ENCODE measurements at regions not wholly inside any gene's neighbourhood (a gene's known extent, or its start where the extent isn't known, plus 50 kb on each side); places are given as distances from the start of the nearest gene placed in this dataset.

- no peak for DNase-seq (ENCODE audit: extremely low read depth in 1 of 11, low read depth in 9 of 11, low spot score in 4 of 11)
Measured at GRCh38 chr18:8496186-8496585, 113.1 kb upstream of the RAB12 start.

- no peak for DNase-seq (ENCODE audit: extremely low read depth in 1 of 11, low read depth in 9 of 11, low spot score in 4 of 11)
Measured at GRCh38 chr18:8498905-8499304, 110.3 kb upstream of the RAB12 start.

DNA sequence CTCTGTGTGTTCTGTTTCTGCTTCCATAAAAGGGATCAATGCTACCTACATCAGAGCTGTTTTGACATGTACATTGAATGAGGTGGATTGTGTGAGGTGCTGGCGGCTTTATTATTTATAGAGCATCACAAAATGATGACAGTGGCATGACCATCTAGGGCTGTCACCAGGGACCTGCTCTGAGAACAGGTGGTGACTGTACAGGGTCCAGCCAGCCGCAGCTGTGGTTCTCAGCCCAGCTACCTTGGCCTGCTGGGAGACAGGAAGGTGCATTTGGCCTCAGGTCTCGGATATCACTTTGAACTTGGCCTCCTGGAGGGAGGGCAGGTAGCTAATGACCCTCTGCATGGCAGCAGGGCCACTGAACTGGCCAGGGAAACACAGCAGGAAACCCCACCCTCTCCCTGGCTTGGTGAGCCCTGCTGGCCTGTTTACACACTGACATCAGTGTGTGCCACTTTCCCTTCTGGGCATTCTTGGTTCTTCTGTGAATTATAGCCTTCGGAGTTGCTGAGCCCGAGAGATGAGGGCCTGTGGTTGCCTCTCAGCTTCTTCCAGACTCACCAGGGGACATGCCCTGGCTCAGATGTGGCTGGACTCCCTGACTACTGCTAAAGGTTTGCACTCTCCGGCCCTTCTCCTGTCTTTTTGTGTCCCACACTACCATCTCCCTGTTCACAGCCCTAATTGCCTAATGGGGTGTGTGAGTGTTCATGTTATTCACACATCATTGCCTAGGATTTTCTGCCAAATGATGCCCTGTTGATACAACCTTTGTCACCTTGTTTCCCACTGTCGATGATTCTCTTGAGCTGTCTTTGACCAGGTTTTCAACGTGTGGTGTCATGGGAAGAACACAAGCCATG is 109.2 kb upstream of the RAB12 start:
- peak in 1 of 11 donors; percentile 30 for DNase-seq (ENCODE audit: extremely low read depth in 1 of 11, low read depth in 9 of 11, low spot score in 4 of 11)

GRCh38 chr18:8501044-8501443 is 108.2 kb upstream of the RAB12 start:
- DNase-seq (ENCODE audit: extremely low read depth in 1 of 11, low read depth in 9 of 11, low spot score in 4 of 11): peak; percentile 39 to 69 (median 54)

- no peak for DNase-seq (ENCODE audit: extremely low read depth in 1 of 11, low read depth in 9 of 11, low spot score in 4 of 11)
Measured at GRCh38 chr18:8503248-8503647, 106.0 kb upstream of the RAB12 start.

GRCh38 chr18:8504424-8504823 is 104.8 kb upstream of the RAB12 start:
- no peak for DNase-seq (ENCODE audit: extremely low read depth in 1 of 11, low read depth in 9 of 11, low spot score in 4 of 11)

DNA sequence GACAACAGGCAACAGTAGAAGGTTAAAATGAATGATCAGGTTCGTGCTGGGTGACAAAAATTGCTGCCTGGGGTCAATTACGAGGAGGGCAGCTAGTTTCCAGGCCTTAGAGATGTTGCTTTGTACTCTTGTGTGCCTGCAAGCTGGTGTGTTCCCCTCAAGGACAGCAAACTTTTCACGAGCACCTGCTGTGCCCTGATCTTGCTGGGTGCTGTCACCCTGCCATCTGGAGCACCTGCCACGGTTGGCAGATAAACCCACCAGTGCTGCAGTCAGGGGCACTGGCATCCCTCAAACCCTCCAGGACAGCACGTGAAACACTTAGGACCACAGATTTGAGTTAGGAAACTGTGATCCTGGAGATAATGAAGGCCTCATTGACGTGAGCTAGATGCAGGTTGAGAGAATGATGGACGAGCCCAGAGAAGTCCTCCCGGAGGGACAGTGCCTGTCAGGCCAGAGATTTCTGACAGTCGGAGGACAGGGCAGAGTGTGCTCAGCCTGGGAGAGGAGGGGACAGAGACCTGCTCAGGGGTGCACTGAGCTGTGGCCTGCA is 104.3 kb upstream of the RAB12 start:
- DNase-seq (ENCODE audit: extremely low read depth in 1 of 11, low read depth in 9 of 11, low spot score in 4 of 11): no peak

- DNase-seq (ENCODE audit: extremely low read depth in 1 of 11, low read depth in 9 of 11, low spot score in 4 of 11): no peak
Measured at GRCh38 chr18:8506251-8507049, 102.8 kb upstream of the RAB12 start.

GRCh38 chr18:8507361-8507760 is 101.9 kb upstream of the RAB12 start:
- DNase-seq (ENCODE audit: extremely low read depth in 1 of 11, low read depth in 9 of 11, low spot score in 4 of 11): no peak

DNA sequence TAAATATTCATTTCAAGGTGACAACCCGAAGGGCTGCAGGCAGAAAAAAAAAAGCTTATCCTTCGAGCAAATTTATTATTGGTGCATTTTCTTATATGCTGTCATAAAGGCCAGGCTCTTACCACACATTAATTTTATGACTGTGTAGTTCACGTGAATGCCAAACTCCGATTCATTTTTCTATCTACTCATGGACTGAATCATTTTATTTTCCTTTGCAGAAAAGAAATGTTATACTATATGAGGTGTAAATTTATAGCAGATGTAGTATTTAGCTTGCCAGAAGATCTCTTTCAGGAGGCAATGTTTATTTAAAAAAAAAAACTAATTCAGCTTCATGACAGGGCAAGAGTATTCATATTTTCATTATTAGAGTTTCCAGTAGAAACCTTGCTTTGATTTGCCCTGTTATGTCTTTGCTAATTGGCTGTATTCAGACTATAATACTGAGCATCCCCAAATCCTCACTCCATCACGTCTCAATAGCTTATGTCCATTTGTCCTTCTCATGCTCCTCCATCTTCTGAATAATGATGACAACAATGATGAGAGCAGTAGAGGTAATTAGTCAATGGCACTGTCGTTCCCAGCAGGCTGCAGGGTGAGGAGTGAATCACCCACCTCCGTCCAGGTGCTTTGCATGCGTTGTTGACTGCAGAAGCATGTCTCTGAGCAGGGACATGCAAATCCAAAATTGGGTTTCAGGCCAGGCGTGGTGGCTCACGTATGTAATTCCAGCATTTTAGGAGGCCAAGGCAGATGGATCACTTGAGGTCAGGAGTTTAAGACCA is 101.1 kb upstream of the RAB12 start:
- DNase-seq (ENCODE audit: extremely low read depth in 1 of 11, low read depth in 9 of 11, low spot score in 4 of 11): no peak

GRCh38 chr18:8513249-8513648 is 96.0 kb upstream of the RAB12 start:
- DNase-seq (ENCODE audit: extremely low read depth in 1 of 11, low read depth in 9 of 11, low spot score in 4 of 11): no peak

DNA sequence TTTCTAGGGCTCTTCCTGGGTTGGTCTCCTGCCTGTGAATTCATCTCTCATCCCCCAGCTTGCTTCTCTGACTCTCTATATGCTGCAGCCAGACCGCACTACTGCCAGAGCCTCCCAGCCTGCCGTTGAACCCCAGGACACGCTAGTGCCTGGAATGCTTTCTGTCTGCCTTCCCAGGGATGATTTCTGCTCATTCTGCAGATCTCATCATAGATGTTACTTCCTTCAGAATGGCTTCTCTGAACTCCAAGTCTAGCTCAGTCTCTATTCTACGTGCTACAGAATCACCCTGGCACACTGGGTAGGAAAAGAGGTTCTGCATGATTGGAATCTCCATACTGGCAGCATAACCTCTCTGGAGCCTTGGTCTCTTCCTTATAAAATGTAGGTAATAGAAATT is 94.8 kb upstream of the RAB12 start:
- no peak for DNase-seq (ENCODE audit: extremely low read depth in 1 of 11, low read depth in 9 of 11, low spot score in 4 of 11)

- DNase-seq (ENCODE audit: extremely low read depth in 1 of 11, low read depth in 9 of 11, low spot score in 4 of 11): no peak
Measured at GRCh38 chr18:8515142-8515865, 93.9 kb upstream of the RAB12 start.

- DNase-seq (ENCODE audit: extremely low read depth in 1 of 11, low read depth in 9 of 11, low spot score in 4 of 11): no peak
Measured at GRCh38 chr18:8516371-8517250, 92.6 kb upstream of the RAB12 start.

DNA sequence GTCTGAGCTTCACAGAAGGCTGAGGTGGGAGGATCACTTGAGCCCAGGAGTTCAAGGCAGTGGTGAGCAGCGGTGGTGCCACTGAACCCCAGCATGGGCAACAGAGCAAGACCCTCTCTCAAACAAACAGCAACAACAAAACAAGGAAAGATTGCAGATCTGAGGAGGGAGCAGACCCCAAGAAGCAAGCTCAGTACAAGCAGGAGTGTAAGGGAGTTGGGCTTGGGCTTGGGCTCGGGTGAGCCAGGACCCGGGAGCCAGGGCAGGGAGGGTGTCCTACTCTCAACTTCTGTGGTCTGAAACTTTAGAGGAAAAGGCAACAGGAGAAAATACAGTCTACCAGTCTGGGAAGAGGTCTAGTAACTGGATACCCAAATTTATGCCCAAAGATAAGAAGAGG is 92.0 kb upstream of the RAB12 start:
- DNase-seq (ENCODE audit: extremely low read depth in 1 of 11, low read depth in 9 of 11, low spot score in 4 of 11): no peak

GRCh38 chr18:8519102-8519501 is 90.1 kb upstream of the RAB12 start:
- no peak for DNase-seq (ENCODE audit: extremely low read depth in 1 of 11, low read depth in 9 of 11, low spot score in 4 of 11)

DNA sequence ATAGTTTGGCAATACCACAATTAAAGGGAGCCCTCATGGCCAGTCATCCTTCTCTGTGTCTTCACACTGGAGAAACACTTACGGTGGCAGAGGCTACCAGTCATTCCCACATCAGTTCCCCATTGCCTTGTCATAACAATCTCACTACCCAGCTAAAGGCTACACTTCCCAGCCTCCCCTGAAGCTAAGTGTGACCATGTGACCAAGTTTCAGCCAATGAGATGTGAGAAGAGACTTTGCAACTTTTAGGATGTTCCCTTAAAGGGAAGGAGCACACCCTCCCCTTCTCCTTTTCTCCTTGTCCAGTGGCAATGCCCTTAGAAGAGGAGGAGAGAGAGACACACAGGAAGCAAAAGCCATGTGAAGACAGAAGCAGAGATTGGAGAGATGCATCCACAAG is 89.0 kb upstream of the RAB12 start:
- DNase-seq (ENCODE audit: extremely low read depth in 1 of 11, low read depth in 9 of 11, low spot score in 4 of 11): no peak

DNA sequence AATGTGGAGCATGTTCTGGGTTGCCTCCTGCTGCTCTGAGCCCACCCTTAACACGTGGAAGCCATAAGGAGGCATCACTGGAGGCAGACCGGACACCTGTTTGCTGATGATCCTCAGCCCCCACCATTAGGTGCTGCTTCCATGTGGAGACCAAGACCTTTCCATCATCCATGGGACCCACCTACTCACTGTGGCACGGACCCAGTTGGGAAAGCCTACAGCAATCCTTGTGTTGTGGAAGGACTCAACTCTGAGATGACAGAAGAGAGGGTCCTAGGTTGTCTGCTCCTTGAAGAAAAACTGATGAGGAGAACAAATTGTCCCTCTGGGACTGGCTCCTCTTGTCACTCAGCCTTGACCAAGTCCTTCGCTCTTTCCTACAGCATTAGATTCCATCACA is 86.5 kb upstream of the RAB12 start:
- no peak for DNase-seq (ENCODE audit: extremely low read depth in 1 of 11, low read depth in 9 of 11, low spot score in 4 of 11)

Measured in renal cortex interstitium (tissue), 11 donors.